ENCODE measurements at regions not wholly inside any gene's neighbourhood (a gene's known extent, or its start where the extent isn't known, plus 50 kb on each side); places are given as distances from the start of the nearest gene placed in this dataset.

DNA sequence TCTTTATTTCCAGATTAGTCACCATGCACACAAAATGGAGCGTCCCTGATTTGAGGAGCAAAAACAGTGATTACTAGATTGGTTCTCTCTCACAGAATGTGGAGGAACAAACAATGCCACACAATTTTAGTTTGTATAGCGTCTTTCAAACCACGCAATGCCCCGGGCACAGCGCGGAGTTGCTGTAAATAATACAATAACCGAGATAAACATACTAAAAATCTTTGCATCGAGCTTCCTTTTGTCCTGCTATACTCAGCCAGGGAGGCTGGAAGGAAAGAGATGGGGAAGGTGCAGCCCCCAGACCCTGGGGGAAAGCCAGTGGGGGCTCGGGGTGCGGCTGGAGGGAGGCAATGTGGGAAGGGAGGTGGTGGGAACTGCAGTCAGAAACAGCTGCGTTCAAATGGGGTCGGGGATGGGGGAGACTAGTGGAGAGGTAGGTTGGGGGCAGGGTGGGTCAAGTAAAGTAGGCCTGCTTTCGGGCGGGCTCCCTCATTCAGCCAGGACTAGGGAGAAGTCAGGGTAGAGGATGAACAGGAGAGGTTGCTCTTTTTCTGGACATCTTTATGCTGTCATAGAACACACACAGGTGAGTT, 366.3 kb downstream of the RPS6KC1 start:
- no peak for TF ChIP-seq YY1 (IDR thresholded peaks at IDR 0.05; ENCODE audit: insufficient read depth, insufficient read length)
- no peak for TF ChIP-seq SUZ12 (IDR thresholded peaks at IDR 0.05; ENCODE audit: extremely low read depth, insufficient read depth, insufficient read length)
